SK-N-SH (cell line): ENCODE measurements at regions not wholly inside any gene's neighbourhood (a gene's known extent, or its start where the extent isn't known, plus 50 kb on each side); places are given as distances from the start of the nearest gene placed in this dataset.

Source experiments
- CTCF ChIA-PET: fragments of 300-600, 350-600 bp; formaldehyde crosslinking; extraction: SDS; loops from one replicate; lab custom pipeline; 2021; lab: Yijun Ruan, JAX
- POLR2A ChIA-PET: fragments of 350-600 bp; sonication (Branson Sonifier 250); formaldehyde crosslinking; extraction: SDS; loops from one replicate; lab custom pipeline; 2020; ENCODE audit warnings: antibody characterized with exemption, inconsistent platforms; lab: Yijun Ruan, JAX
- DNase-seq: peaks from one replicate; pipeline ENCODE4 v3.0.0; 2012
- H2AFZ ChIP-seq: fragments of 200-600 bp; sonication (generic); 2 replicates; pipeline ENCODE4 v1.8.1; 2016; ENCODE audit warnings: antibody characterized with exemption, mild to moderate bottlenecking, low read depth
- H3F3A ChIP-seq: fragments of 200-600 bp; sonication (generic); replicated peaks from 2 replicates; pipeline ENCODE3; 2016; ENCODE audit warnings: antibody characterized with exemption, mild to moderate bottlenecking; ENCODE audit not compliant: insufficient read depth
- H3K27ac ChIP-seq, 2 experiments: fragments of 200-500 bp in 1 of 2; fragments of 200-600 bp in 1 of 2; sonication (Bioruptor generic) in 1 of 2; sonication (generic), shearing (Covaris generic) in 1 of 2; 2 replicates each; pipeline versions ENCODE4 v1.5.1 to v1.6.1; 2014 to 2016; ENCODE audit warnings: low read depth in 2 of 2, inconsistent platforms in 1 of 2, low read length in 1 of 2, mild to moderate bottlenecking in 1 of 2, mixed read lengths in 1 of 2
- H3K27me3 ChIP-seq: fragments of 200-600 bp; sonication (generic), shearing (Covaris generic); 2 replicates; pipeline ENCODE4 v1.6.1; 2016; ENCODE audit warnings: mixed run types; ENCODE audit not compliant: insufficient read depth
- H3K36me3 ChIP-seq, 2 experiments: fragments of 200-500 bp in 1 of 2; fragments of 200-600 bp in 1 of 2; sonication (Bioruptor generic) in 1 of 2; sonication (generic) in 1 of 2; replicated peaks in 1 of 2; 2 replicates each; pipeline versions ENCODE3 to v1.5.1; 2014 to 2016; ENCODE audit warnings: low read length in 1 of 2, mild to moderate bottlenecking in 1 of 2; ENCODE audit not compliant: insufficient read depth in 2 of 2, control insufficient read depth in 1 of 2
- H3K4me1 ChIP-seq, 2 experiments: fragments of 200-500 bp in 1 of 2; fragments of 200-600 bp in 1 of 2; sonication (Bioruptor generic) in 1 of 2; sonication (generic), shearing (Covaris generic) in 1 of 2; 2 replicates each; pipeline versions ENCODE4 v1.5.1 to v1.6.1; 2014 to 2016; ENCODE audit warnings: low read depth in 1 of 2, low read length in 1 of 2, mixed run types in 1 of 2; ENCODE audit not compliant: insufficient read depth in 2 of 2, control insufficient read depth in 1 of 2
- H3K4me2 ChIP-seq: fragments of 200-600 bp; sonication (generic), shearing (Covaris generic); 2 replicates; pipeline ENCODE4 v1.6.1; 2017; ENCODE audit warnings: mixed run types
- H3K4me3 ChIP-seq, 2 experiments: fragments of 200-500 bp in 1 of 2; fragments of 200-600 bp in 1 of 2; sonication (Bioruptor generic) in 1 of 2; sonication (generic), shearing (Covaris generic) in 1 of 2; 2 replicates each; pipeline versions ENCODE4 v1.5.1 to v1.8.1; 2014 to 2016; ENCODE audit warnings: low read depth in 2 of 2, inconsistent platforms in 1 of 2, low read length in 1 of 2, mild to moderate bottlenecking in 1 of 2, mixed read lengths in 1 of 2, moderate library complexity in 1 of 2
- H3K79me2 ChIP-seq: fragments of 200-600 bp; sonication (generic); 2 replicates; pipeline ENCODE4 v1.8.1; 2017; ENCODE audit warnings: mild to moderate bottlenecking; ENCODE audit not compliant: insufficient read depth
- H3K9ac ChIP-seq: fragments of 200-600 bp; sonication (generic); 2 replicates; pipeline ENCODE4 v1.6.1; 2017; ENCODE audit warnings: mixed run types
- H3K9me2 ChIP-seq: fragments of 200-600 bp; sonication (generic); 2 replicates; pipeline ENCODE4 v1.6.1; 2017; ENCODE audit warnings: mixed run types
- H3K9me3 ChIP-seq: fragments of 200-600 bp; sonication (generic); 2 replicates; pipeline ENCODE4 v1.6.1; 2017; ENCODE audit warnings: mixed run types, mild to moderate bottlenecking, moderate library complexity
- H4K20me1 ChIP-seq: fragments of 200-600 bp; sonication (generic); 2 replicates; pipeline ENCODE4 v1.6.1; 2017; ENCODE audit warnings: mild to moderate bottlenecking, mixed run types; ENCODE audit not compliant: insufficient read depth
- CHD2 ChIP-seq: fragments of 150-350 bp; IDR thresholded peaks from 2 replicates; pipeline ENCODE4 v1.6.1; 2018; ENCODE audit warnings: low read length; ENCODE audit not compliant: partially characterized antibody
- EP300 ChIP-seq, 2 experiments: IDR thresholded peaks; 2 replicates each; pipeline versions ENCODE4 v1.4.0 to v1.6.1; 2012; ENCODE audit warnings: borderline replicate concordance in 1 of 2, low read depth in 1 of 2, low read length in 1 of 2
- FOSL2 ChIP-seq: IDR thresholded peaks from 2 replicates; pipeline ENCODE4 v1.4.0; 2012; ENCODE audit warnings: low read depth, mild to moderate bottlenecking, moderate library complexity, borderline replicate concordance
- NFIC ChIP-seq: IDR thresholded peaks from 2 replicates; pipeline ENCODE4 v1.4.0; 2012; ENCODE audit warnings: borderline replicate concordance
- POLR2AphosphoS5 ChIP-seq: IDR thresholded peaks from 2 replicates; pipeline ENCODE4 v1.6.1; 2012; ENCODE audit warnings: low read depth, low read length
- RAD21 ChIP-seq: IDR thresholded peaks from 2 replicates; pipeline ENCODE4 v1.6.1; 2012; ENCODE audit warnings: mild to moderate bottlenecking, low read length
- RCOR1 ChIP-seq: fragments of 150-350 bp; IDR thresholded peaks from 2 replicates; pipeline ENCODE4 v1.6.1; 2017; ENCODE audit warnings: antibody characterized with exemption, low read length
- RFX5 ChIP-seq: IDR thresholded peaks from 2 replicates; pipeline ENCODE4 v1.6.1; 2012; ENCODE audit warnings: mild to moderate bottlenecking, improper control_type of control experiment, low read length
- RXRA ChIP-seq: IDR thresholded peaks from 2 replicates; pipeline ENCODE4 v1.4.0; 2012; ENCODE audit warnings: low read depth, mild to moderate bottlenecking, borderline replicate concordance
- TAF1 ChIP-seq: IDR thresholded peaks from 2 replicates; pipeline ENCODE4 v1.6.1; 2012; ENCODE audit warnings: low read depth, mild to moderate bottlenecking, low read length, moderate library complexity, borderline replicate concordance
- TCF12 ChIP-seq: IDR thresholded peaks from 2 replicates; pipeline ENCODE4 v1.4.0; 2012
- WGBS: methylation state at CpG from one replicate; pipeline ENCODE4 v1.1.6; 2017; ENCODE audit warnings: low lambda C conversion rate; 5-methylcytosine and 5-hydroxymethylcytosine counted together
- TF ChIP-seq, protein P1 (sequence below): fragments of 150-350 bp; IDR thresholded peaks from 2 replicates; pipeline ENCODE4 v1.6.1; 2017; ENCODE audit warnings: antibody characterized with exemption, low read length, low read depth, borderline replicate concordance
- TF ChIP-seq, protein P2 (sequence below): fragments of 200-600 bp; sonication (generic); IDR thresholded peaks from 2 replicates; pipeline ENCODE4 v1.6.1; 2017; ENCODE audit warnings: antibody characterized with exemption, mild to moderate bottlenecking, moderate library complexity
- TF ChIP-seq, protein P3 (sequence below): IDR thresholded peaks from 2 replicates; pipeline ENCODE4; 2012

DNA sequence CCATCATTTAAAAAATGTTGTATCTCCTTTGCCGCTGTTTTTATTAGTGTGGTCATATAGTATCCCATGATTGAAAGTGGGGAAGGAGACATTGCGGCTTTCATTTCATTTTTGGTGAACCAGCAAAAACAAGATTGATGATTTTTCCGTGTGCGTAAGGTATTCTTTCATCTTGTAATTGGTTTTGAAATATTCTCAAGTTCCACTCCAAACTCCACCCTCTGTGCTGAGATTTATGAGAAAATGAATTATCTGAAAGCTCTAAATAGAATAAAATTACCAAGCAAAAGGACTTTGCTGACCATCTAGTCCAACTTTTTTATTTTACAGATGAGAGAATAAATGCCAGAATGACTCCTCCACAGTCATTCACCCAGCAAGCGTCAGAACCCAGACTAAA lies 103.1 kb upstream of the MPDZ start:
- Histone ChIP-seq H3K36me3 (no peaks in the 10 kb centered on the region), H3K79me2 (no peaks in the 10 kb centered on the region), H2AFZ (no peak overlapping the region), H3K9ac (no peak overlapping the region), H3K9me3 (no peaks in the 10 kb centered on the region), H3K9me2 (no peaks in the 10 kb centered on the region), H3K27me3 (no peaks in the 10 kb centered on the region), H4K20me1 (no peaks in the 10 kb centered on the region), H3F3A (peaks cover 4% of the 10 kb centered on the region), H3K4me2 (no peak overlapping the region), H3K27ac (no peak overlapping the region), H3K4me1 (peaks cover 0 to 8% of the 10 kb centered on the region in 2 experiments; a peak in 1 of 4 replicates), H3K4me3 (no peak overlapping the region)
- TF ChIP-seq TCF12 (no peak), TAF1 (no peak), RCOR1 (no peak), FOSL2 (no peak), POLR2AphosphoS5 (no peak), EP300 (IDR thresholded peaks at IDR 0.05; ENCODE audit: borderline replicate concordance in 1 of 2, low read depth in 1 of 2, low read length in 1 of 2) (no peak), RAD21 (no peak)
- DNase-seq, result no peak
- ChIA-PET CTCF (interaction anchor here (0.8 to 0.9 kb wide), 2 partner anchors 13 to 349 kb away, joined by 3 to 5 read pairs; no protein-coding TSS in a partner anchor), POLR2A (no interaction called here)
- 88% methylated on average over 5 of the region's 5 CpGs for WGBS

DNA sequence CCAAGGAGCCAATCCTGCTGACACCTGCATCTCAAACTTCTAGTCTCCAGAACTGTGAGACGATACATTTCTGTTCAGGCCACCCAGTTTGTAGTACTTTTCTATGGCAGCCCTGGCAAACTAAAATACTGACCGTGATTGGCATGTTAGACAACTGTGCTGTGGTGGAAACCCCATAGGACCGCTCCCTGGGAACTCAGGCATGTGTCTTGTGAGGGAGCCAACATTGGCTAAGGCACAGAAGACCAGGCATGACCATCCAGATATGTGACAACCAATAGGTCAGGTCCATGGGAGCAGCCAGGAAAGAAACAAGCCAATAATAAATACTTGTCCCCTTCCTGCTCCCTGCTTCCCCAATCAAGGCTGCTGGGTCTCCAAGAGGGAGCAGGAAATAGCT lies 101.4 kb upstream of the MPDZ start:
- DNase-seq, result no peak
- no peak overlapping the region for H3K27ac ChIP-seq
- no peaks in the 10 kb centered on the region for H3K36me3 ChIP-seq
- peaks cover 0 to 8% of the 10 kb centered on the region in 2 experiments; a peak in 1 of 4 replicates for H3K4me1 ChIP-seq
- H3K9me2 ChIP-seq, result no peaks in the 10 kb centered on the region
- no peak overlapping the region for H2AFZ ChIP-seq
- WGBS, result 40% methylated on average over 3 of the region's 3 CpGs
- H4K20me1 ChIP-seq, result no peaks in the 10 kb centered on the region
- H3K4me2 ChIP-seq, result no peak overlapping the region
- H3F3A ChIP-seq, result peaks cover 4% of the 10 kb centered on the region
- no peak overlapping the region for H3K4me3 ChIP-seq
- no peak for TF ChIP-seq EP300 (IDR thresholded peaks at IDR 0.05; ENCODE audit: borderline replicate concordance in 1 of 2, low read depth in 1 of 2, low read length in 1 of 2)
- TF ChIP-seq, protein P1, sequence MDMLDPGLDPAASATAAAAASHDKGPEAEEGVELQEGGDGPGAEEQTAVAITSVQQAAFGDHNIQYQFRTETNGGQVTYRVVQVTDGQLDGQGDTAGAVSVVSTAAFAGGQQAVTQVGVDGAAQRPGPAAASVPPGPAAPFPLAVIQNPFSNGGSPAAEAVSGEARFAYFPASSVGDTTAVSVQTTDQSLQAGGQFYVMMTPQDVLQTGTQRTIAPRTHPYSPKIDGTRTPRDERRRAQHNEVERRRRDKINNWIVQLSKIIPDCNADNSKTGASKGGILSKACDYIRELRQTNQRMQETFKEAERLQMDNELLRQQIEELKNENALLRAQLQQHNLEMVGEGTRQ, result no peak
- TF ChIP-seq, protein P2, sequence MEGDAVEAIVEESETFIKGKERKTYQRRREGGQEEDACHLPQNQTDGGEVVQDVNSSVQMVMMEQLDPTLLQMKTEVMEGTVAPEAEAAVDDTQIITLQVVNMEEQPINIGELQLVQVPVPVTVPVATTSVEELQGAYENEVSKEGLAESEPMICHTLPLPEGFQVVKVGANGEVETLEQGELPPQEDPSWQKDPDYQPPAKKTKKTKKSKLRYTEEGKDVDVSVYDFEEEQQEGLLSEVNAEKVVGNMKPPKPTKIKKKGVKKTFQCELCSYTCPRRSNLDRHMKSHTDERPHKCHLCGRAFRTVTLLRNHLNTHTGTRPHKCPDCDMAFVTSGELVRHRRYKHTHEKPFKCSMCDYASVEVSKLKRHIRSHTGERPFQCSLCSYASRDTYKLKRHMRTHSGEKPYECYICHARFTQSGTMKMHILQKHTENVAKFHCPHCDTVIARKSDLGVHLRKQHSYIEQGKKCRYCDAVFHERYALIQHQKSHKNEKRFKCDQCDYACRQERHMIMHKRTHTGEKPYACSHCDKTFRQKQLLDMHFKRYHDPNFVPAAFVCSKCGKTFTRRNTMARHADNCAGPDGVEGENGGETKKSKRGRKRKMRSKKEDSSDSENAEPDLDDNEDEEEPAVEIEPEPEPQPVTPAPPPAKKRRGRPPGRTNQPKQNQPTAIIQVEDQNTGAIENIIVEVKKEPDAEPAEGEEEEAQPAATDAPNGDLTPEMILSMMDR, result no peak
- no peak for TF ChIP-seq NFIC
- TF ChIP-seq CHD2, result no peak
- no peak for TF ChIP-seq RXRA
- TF ChIP-seq, protein P3, sequence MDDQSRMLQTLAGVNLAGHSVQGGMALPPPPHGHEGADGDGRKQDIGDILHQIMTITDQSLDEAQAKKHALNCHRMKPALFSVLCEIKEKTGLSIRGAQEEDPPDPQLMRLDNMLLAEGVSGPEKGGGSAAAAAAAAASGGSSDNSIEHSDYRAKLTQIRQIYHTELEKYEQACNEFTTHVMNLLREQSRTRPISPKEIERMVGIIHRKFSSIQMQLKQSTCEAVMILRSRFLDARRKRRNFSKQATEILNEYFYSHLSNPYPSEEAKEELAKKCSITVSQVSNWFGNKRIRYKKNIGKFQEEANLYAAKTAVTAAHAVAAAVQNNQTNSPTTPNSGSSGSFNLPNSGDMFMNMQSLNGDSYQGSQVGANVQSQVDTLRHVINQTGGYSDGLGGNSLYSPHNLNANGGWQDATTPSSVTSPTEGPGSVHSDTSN, result no peak
- TF ChIP-seq RFX5, result no peak
- TF ChIP-seq, all 33 proteins: peak for 0
- Histone ChIP-seq H3K9ac (no peak overlapping the region), H3K79me2 (no peaks in the 10 kb centered on the region), H3K9me3 (no peaks in the 10 kb centered on the region), H3K27me3 (no peaks in the 10 kb centered on the region)
- ChIA-PET POLR2A (no interaction called here), CTCF (no interaction called here)
